Liver (tissue), 8 donors: ENCODE measurements at regions not wholly inside any gene's neighbourhood (a gene's known extent, or its start where the extent isn't known, plus 50 kb on each side); places are given as distances from the start of the nearest gene placed in this dataset.

Source experiments
- DNase-seq: peaks from one replicate; pipeline ENCODE4 v3.0.0-alpha.2; 2017; ENCODE audit warnings: low spot score
- H3K27ac ChIP-seq, 2 donors: one replicate each; pipeline ENCODE4 v1.7.0; 2013; ENCODE audit warnings: inconsistent platforms in 2 of 2, low read length in 2 of 2, control low read depth in 1 of 2, low read depth in 1 of 2, mild to moderate bottlenecking in 1 of 2
- H3K27me3 ChIP-seq, 4 donors: one replicate each; pipeline versions ENCODE4 v1.6.1 to v1.7.0; 2013; ENCODE audit warnings: low read length in 3 of 4, inconsistent platforms in 1 of 4, mild to moderate bottlenecking in 1 of 4, moderate library complexity in 1 of 4; ENCODE audit not compliant: control insufficient read depth in 4 of 4, insufficient read depth in 4 of 4
- H3K36me3 ChIP-seq, 4 donors: one replicate each; pipeline versions ENCODE4 v1.6.1 to v1.7.0; 2013; ENCODE audit warnings: low read length in 3 of 4, mild to moderate bottlenecking in 3 of 4, low read depth in 1 of 4, moderate library complexity in 1 of 4; ENCODE audit not compliant: control insufficient read depth in 4 of 4, insufficient read depth in 3 of 4
- H3K4me1 ChIP-seq, 4 donors: one replicate each; pipeline versions ENCODE4 v1.6.1 to v1.7.0; 2013; ENCODE audit warnings: low read length in 3 of 4, mild to moderate bottlenecking in 3 of 4, moderate library complexity in 1 of 4; ENCODE audit not compliant: control insufficient read depth in 4 of 4, insufficient read depth in 4 of 4
- H3K4me3 ChIP-seq, 3 donors: one replicate each; pipeline versions ENCODE4 v1.6.1 to v1.7.0; 2013; ENCODE audit warnings: low read length in 3 of 3, control low read depth in 1 of 3, low read depth in 1 of 3, mild to moderate bottlenecking in 1 of 3
- H3K9ac ChIP-seq, 2 donors: one replicate each; pipeline ENCODE4 v1.7.0; 2013; ENCODE audit warnings: low read length in 2 of 2, mild to moderate bottlenecking in 2 of 2, moderate library complexity in 2 of 2, control low read depth in 1 of 2, low read depth in 1 of 2
- H3K9me3 ChIP-seq, 4 donors: one replicate each; pipeline versions ENCODE4 v1.6.1 to v1.7.0; 2013; ENCODE audit warnings: low read length in 3 of 4; ENCODE audit not compliant: control insufficient read depth in 4 of 4
- CTCF ChIP-seq: fragments of 150-350 bp; IDR thresholded peaks from 2 replicates; pipeline ENCODE4 v1.5.1; 2017; ENCODE audit warnings: improper control_type of control experiment, low read depth, low read length; ENCODE audit not compliant: missing input control
- EGR1 ChIP-seq, 2 donors: IDR thresholded peaks; 2 replicates each; pipeline ENCODE4 v1.6.1; 2016 to 2018; ENCODE audit warnings: antibody characterized with exemption in 2 of 2, low read depth in 2 of 2
- FOXA1 ChIP-seq: IDR thresholded peaks from 2 replicates; pipeline ENCODE4 v1.6.1; 2016; ENCODE audit warnings: antibody characterized with exemption
- FOXA2 ChIP-seq: IDR thresholded peaks from 2 replicates; pipeline ENCODE4 v1.6.1; 2016; ENCODE audit warnings: antibody characterized with exemption
- HNF4A ChIP-seq, 2 donors: conservative IDR thresholded peaks; 2 replicates each; pipeline ENCODE4 v1.6.1; 2016; ENCODE audit warnings: antibody characterized with exemption in 2 of 2, mild to moderate bottlenecking in 2 of 2
- JUND ChIP-seq, 2 donors: IDR thresholded peaks; 2 replicates each; pipeline ENCODE4 v1.6.1; 2016; ENCODE audit warnings: antibody characterized with exemption in 2 of 2
- MAX ChIP-seq: IDR thresholded peaks from 2 replicates; pipeline ENCODE4 v1.6.1; 2016; ENCODE audit warnings: antibody characterized with exemption
- NR2F2 ChIP-seq: IDR thresholded peaks from 2 replicates; pipeline ENCODE4 v1.6.1; 2016; ENCODE audit warnings: antibody characterized with exemption
- RAD21 ChIP-seq, 2 donors: IDR thresholded peaks; 2 replicates each; pipeline ENCODE4 v1.6.1; 2016; ENCODE audit warnings: antibody characterized with exemption in 2 of 2, mild to moderate bottlenecking in 2 of 2
- REST ChIP-seq: IDR thresholded peaks from 2 replicates; pipeline ENCODE4 v1.6.1; 2016; ENCODE audit warnings: antibody characterized with exemption, mild to moderate bottlenecking
- RXRA ChIP-seq, 2 donors: IDR thresholded peaks; 2 replicates each; pipeline ENCODE4 v1.6.1; 2017 to 2018; ENCODE audit warnings: antibody characterized with exemption in 2 of 2, mild to moderate bottlenecking in 1 of 2
- SP1 ChIP-seq: IDR thresholded peaks from 2 replicates; pipeline ENCODE4 v1.6.1; 2018; ENCODE audit warnings: antibody characterized with exemption, mild to moderate bottlenecking
- TAF1 ChIP-seq: conservative IDR thresholded peaks from 2 replicates; pipeline ENCODE4 v1.6.1; 2016; ENCODE audit warnings: antibody characterized with exemption, mild to moderate bottlenecking
- YY1 ChIP-seq: IDR thresholded peaks from 2 replicates; pipeline ENCODE4 v1.6.1; 2016; ENCODE audit warnings: antibody characterized with exemption, mild to moderate bottlenecking
- WGBS: extraction: QIAGEN DNeasy Blood & Tissue Kit; methylation state at CpG from one replicate; pipeline ENCODE4 v1.1.7; 2013; 5-methylcytosine and 5-hydroxymethylcytosine counted together
- TF ChIP-seq, protein P1 (sequence below): IDR thresholded peaks from 2 replicates; pipeline ENCODE4 v1.6.1; 2016; ENCODE audit warnings: antibody characterized with exemption
- TF ChIP-seq, protein P2 (sequence below): IDR thresholded peaks from 2 replicates; pipeline ENCODE4 v1.6.1; 2016; ENCODE audit warnings: antibody characterized with exemption
- donor health status: healthy.
- donor health status: healthy.
- donor health status: healthy.
- donor health status: healthy.
- donor health status: healthy.

DNA sequence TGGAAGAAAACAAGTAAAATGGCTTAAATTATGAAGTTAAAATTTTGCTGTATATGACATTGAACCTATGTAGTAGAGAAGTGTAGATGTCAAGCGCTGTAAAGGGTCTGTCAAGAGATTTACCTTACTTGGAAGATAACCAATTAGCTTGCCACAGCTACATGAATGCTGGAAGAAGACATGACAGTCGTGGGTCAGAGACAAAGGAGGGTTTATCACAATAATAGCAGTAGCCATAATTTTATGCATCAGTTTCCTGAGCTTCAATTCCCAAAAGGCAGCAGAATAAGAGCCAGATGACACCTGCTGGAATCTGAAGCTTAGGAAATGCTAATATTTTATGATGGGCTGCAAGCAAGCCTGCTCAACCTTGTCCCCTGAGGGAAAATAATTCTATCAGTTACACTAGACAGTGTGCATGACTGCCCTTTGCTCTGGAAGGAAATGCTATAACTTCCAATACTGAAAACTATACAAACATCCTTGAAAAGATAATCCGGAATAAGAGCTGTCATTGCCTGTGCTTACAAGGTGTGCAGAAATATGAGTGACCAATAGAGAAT, 292.9 kb downstream of the PRDM5 start:
- Histone ChIP-seq H3K36me3 (no peaks in the 10 kb centered on the region), H3K27me3 (no peaks in the 10 kb centered on the region), H3K27ac (no peak overlapping the region), H3K9me3 (peaks cover 0 to 3% (median 0%) of the 10 kb centered on the region in 4 donors), H3K4me3 (no peak overlapping the region), H3K9ac (no peak overlapping the region), H3K4me1 (no peaks in the 10 kb centered on the region)
- WGBS: 58% methylated on average over 3 of the region's 3 CpGs
- no peak for DNase-seq
- TF ChIP-seq RXRA (IDR thresholded peaks at IDR 0.05) (no peak), YY1 (no peak), JUND (IDR thresholded peaks at IDR 0.05) (no peak), EGR1 (IDR thresholded peaks at IDR 0.05; ENCODE audit: low read depth in 2 of 2) (no peak), HNF4A (conservative IDR thresholded peaks at IDR 0.05) (no peak), CTCF (no peak), FOXA1 (no peak), MAX (no peak), RAD21 (IDR thresholded peaks at IDR 0.05) (no peak), TAF1 (no peak), SP1 (no peak)
- TF ChIP-seq, protein P1, sequence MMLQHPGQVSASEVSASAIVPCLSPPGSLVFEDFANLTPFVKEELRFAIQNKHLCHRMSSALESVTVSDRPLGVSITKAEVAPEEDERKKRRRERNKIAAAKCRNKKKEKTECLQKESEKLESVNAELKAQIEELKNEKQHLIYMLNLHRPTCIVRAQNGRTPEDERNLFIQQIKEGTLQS: no peak
- TF ChIP-seq, protein P2, sequence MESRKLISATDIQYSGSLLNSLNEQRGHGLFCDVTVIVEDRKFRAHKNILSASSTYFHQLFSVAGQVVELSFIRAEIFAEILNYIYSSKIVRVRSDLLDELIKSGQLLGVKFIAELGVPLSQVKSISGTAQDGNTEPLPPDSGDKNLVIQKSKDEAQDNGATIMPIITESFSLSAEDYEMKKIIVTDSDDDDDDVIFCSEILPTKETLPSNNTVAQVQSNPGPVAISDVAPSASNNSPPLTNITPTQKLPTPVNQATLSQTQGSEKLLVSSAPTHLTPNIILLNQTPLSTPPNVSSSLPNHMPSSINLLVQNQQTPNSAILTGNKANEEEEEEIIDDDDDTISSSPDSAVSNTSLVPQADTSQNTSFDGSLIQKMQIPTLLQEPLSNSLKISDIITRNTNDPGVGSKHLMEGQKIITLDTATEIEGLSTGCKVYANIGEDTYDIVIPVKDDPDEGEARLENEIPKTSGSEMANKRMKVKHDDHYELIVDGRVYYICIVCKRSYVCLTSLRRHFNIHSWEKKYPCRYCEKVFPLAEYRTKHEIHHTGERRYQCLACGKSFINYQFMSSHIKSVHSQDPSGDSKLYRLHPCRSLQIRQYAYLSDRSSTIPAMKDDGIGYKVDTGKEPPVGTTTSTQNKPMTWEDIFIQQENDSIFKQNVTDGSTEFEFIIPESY: no peak

DNA sequence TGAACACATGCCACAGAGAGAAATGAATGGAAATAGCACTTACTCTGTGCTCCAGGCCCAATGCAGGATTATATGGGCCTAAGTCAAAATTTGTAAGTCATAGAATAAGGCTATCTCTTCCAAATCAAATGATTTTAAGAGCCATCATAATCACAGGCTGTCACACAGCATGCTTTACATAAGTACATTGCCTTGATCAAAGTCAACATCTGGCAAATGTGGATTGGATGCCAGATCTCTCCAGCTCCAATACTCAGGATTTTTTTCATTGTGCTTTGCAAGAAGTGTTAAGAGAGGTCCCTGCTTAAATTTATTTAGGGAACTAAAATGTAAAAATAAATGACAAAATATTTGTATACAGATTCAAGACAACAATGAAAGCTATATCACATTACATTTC, 299.9 kb downstream of the PRDM5 start:
- Histone ChIP-seq H3K27ac (no peak overlapping the region), H3K9me3 (no peaks in the 10 kb centered on the region), H3K4me3 (no peak overlapping the region), H3K4me1 (no peaks in the 10 kb centered on the region), H3K36me3 (no peaks in the 10 kb centered on the region), H3K9ac (no peak overlapping the region), H3K27me3 (no peaks in the 10 kb centered on the region)
- DNase-seq: no peak
- no peak for TF ChIP-seq SP1
- no peak for TF ChIP-seq TAF1
- no peak for TF ChIP-seq REST
- TF ChIP-seq MAX: no peak
- no peak for TF ChIP-seq RXRA (IDR thresholded peaks at IDR 0.05)
- TF ChIP-seq RAD21 (IDR thresholded peaks at IDR 0.05): no peak
- TF ChIP-seq HNF4A (conservative IDR thresholded peaks at IDR 0.05): no peak
- TF ChIP-seq FOXA2: no peak
- TF ChIP-seq NR2F2: no peak
